Fibroblast of skin of left quadriceps (primary cell): ENCODE measurements at regions not wholly inside any gene's neighbourhood (a gene's known extent, or its start where the extent isn't known, plus 50 kb on each side); places are given as distances from the start of the nearest gene placed in this dataset.
A peak's percentile ranks its signal among the peaks of the same experiment; 100 is the strongest.

Experiments
- DNase-seq, 2 experiments: peaks; one replicate each; pipeline ENCODE4 v3.0.0-alpha.2; 2013; ENCODE audit warnings: low read depth in 2 of 2

- DNase-seq, result peak; percentile 64
Observed at GRCh38 chr20:24376311-24377099, 92.9 kb upstream of the SYNDIG1 start.

GRCh38 chr20:24373372-24373771, 96.1 kb upstream of the SYNDIG1 start:
- DNase-seq, result no peak

GRCh38 chr20:24370911-24371695, 98.3 kb upstream of the SYNDIG1 start:
- no peak for DNase-seq

GRCh38 chr20:24370249-24370648, 99.2 kb upstream of the SYNDIG1 start:
- DNase-seq, result no peak

DNA sequence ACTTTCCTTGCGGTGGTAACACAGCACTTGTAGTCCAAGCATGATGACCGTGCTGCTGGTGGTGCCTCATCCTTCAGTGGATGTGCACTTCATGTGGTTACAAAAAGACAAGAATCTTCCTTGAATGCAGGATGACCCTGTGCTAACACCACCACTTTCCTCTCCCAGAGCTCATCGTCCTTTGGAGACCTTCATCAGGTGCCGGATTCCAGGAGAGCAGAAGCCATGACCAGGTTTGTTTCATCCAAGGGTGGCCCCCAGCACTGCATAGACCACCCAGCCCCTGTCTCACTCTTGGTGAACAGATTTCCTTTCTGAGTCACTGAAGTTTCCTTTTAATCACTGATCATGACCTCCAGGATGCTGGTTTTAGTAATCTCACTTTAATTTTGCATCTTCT, 101.2 kb upstream of the SYNDIG1 start:
- DNase-seq, result no peak

GRCh38 chr20:24366336-24367004, 103.0 kb upstream of the SYNDIG1 start:
- DNase-seq, result no peak

- DNase-seq, result no peak
Observed at GRCh38 chr20:24365670-24366069, 103.8 kb upstream of the SYNDIG1 start.

- no peak for DNase-seq
Observed at GRCh38 chr20:24364482-24364881, 104.9 kb upstream of the SYNDIG1 start.

- DNase-seq, result no peak
Observed at GRCh38 chr20:24363031-24363430, 106.4 kb upstream of the SYNDIG1 start.

GRCh38 chr20:24362080-24362479, 107.3 kb upstream of the SYNDIG1 start:
- no peak for DNase-seq

- no peak for DNase-seq
Observed at GRCh38 chr20:24361541-24361940, 107.9 kb upstream of the SYNDIG1 start.

- DNase-seq, result no peak
Observed at GRCh38 chr20:24360531-24360930, 108.9 kb upstream of the SYNDIG1 start.

GRCh38 chr20:24359321-24360027, 110.0 kb upstream of the SYNDIG1 start:
- DNase-seq, result no peak

GRCh38 chr20:24357931-24358330, 111.5 kb upstream of the SYNDIG1 start:
- DNase-seq, result no peak

- no peak for DNase-seq
Observed at GRCh38 chr20:24357177-24357576, 112.3 kb upstream of the SYNDIG1 start.

DNA sequence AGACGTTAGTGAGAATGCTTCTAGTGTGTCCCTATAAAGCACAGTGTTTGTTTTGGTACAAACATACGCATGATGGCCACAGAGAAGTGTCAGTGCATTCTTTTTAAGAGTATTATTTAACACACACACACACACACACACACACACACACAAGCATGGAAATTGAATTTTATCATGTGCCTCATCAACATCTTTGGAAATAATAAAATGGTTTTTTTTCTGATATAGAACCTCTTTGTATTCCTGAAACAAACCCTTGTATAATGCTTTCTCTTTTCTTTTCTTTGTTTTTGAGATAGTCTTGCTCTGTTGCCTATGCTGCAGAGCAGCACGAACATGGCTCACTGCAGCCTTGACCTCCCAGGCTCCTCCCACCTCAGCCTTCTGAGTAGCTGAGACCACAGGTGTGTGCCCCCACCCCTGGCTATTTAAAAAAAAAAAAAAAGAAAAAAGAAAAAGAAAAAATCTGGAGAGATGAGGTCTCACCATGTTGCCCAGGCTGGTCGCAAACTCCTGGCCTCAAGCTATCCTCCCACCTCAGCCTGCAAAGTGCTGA, 116.2 kb upstream of the SYNDIG1 start:
- no peak for DNase-seq

GRCh38 chr20:24350923-24351368, 118.5 kb upstream of the SYNDIG1 start:
- no peak for DNase-seq

DNA sequence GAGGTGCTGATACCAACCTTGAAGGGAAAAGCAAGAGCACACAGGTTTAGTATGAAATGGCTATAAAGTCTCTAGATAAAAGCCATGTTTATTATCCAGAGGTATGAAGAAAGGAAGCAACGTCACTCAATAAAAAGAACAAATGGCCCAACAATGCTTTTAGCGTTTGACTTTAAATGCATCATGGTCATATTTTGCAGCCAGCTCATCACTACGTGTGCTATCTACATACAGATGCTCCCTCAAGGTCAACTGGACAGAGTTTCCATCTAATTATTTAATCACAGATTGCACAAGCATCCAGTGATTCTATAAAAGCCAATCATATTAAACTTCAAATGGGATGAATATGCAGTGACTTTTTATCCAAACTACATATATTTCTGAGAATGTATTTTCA, 127.6 kb upstream of the SYNDIG1 start:
- no peak for DNase-seq

GRCh38 chr20:24340933-24341332, 128.5 kb upstream of the SYNDIG1 start:
- no peak for DNase-seq

- no peak for DNase-seq
Observed at GRCh38 chr20:24339210-24339641, 130.2 kb upstream of the SYNDIG1 start.

DNA sequence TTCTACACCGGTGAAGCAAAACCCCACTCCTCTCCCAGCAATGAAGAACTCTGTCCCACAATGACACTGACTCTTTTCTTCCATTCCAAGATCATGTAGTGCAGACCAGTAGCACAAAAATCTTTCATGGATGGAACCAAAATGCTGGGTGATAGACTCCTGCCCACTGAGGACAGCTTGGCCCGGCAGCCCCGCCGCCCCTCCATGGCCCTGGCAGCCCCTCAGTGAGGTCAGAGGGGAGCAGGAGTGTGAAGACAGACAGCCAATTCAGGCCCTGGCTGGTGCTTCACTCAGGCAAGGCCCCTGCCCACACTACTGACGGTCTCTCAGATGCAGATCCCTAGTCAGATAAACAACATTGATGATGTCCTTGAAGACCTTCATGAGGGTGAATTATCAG, 131.9 kb upstream of the SYNDIG1 start:
- DNase-seq, result no peak

- no peak for DNase-seq
Observed at GRCh38 chr20:24337069-24337468, 132.4 kb upstream of the SYNDIG1 start.
